H9 (cell line): ENCODE measurements at regions not wholly inside any gene's neighbourhood (a gene's known extent, or its start where the extent isn't known, plus 50 kb on each side); places are given as distances from the start of the nearest gene placed in this dataset.

Experiments used
- DNase-seq: peaks from one replicate; pipeline ENCODE4 v3.0.0-alpha.2; 2017
- H2AFZ ChIP-seq: one replicate; pipeline ENCODE4 v1.6.1; 2013; ENCODE audit warnings: mild to moderate bottlenecking, low read length, control low read depth, moderate library complexity
- H2AK5ac ChIP-seq: 2 replicates; pipeline ENCODE4 v1.6.1; 2013; ENCODE audit warnings: low read length, control low read depth, mixed read lengths; ENCODE audit not compliant: insufficient read length
- H2BK120ac ChIP-seq: one replicate; pipeline ENCODE4 v1.6.1; 2013; ENCODE audit warnings: low read depth, mild to moderate bottlenecking, low read length, control low read depth, inconsistent platforms; ENCODE audit not compliant: poor library complexity, severe bottlenecking
- H2BK12ac ChIP-seq: 2 replicates; pipeline ENCODE4 v1.6.1; 2013; ENCODE audit warnings: low read length, control low read depth, mixed read lengths, low read depth; ENCODE audit not compliant: insufficient read length
- H2BK15ac ChIP-seq: 2 replicates; pipeline ENCODE4 v1.6.1; 2013; ENCODE audit warnings: low read depth, low read length, control low read depth
- H2BK20ac ChIP-seq: one replicate; pipeline ENCODE4 v1.6.1; 2013; ENCODE audit warnings: low read depth, mild to moderate bottlenecking, low read length, control low read depth, inconsistent platforms; ENCODE audit not compliant: poor library complexity, severe bottlenecking
- H2BK5ac ChIP-seq: 2 replicates; pipeline ENCODE4 v1.6.1; 2013; ENCODE audit warnings: low read length, control low read depth, mixed read lengths; ENCODE audit not compliant: insufficient read length
- H3K14ac ChIP-seq: 2 replicates; pipeline ENCODE4 v1.6.1; 2013; ENCODE audit warnings: low read length, control low read depth; ENCODE audit not compliant: insufficient read depth
- H3K18ac ChIP-seq: 2 replicates; pipeline ENCODE4 v1.6.1; 2013; ENCODE audit warnings: low read depth, mild to moderate bottlenecking, mixed read lengths, low read length, control low read depth; ENCODE audit not compliant: insufficient read length
- H3K23ac ChIP-seq: 2 replicates; pipeline ENCODE4 v1.6.1; 2013; ENCODE audit warnings: low read length, control low read depth, mixed read lengths, low read depth; ENCODE audit not compliant: insufficient read length
- H3K23me2 ChIP-seq: 2 replicates; pipeline ENCODE4 v1.6.1; 2013; ENCODE audit warnings: low read depth, mild to moderate bottlenecking, mixed read lengths, low read length, control low read depth; ENCODE audit not compliant: insufficient read length, poor library complexity, severe bottlenecking
- H3K27ac ChIP-seq: 2 replicates; pipeline ENCODE4 v1.5.1; 2013; ENCODE audit warnings: low read length, control low read depth, mixed read lengths, low read depth; ENCODE audit not compliant: insufficient read length
- H3K27me3 ChIP-seq: 2 replicates; pipeline ENCODE4 v1.6.1; 2013; ENCODE audit warnings: low read length, control low read depth, inconsistent platforms; ENCODE audit not compliant: insufficient read depth
- H3K4ac ChIP-seq: 2 replicates; pipeline ENCODE4 v1.6.1; 2013; ENCODE audit warnings: low read depth, mild to moderate bottlenecking, control low read depth, inconsistent platforms, low read length, moderate library complexity
- H3K4me1 ChIP-seq: 2 replicates; pipeline ENCODE4 v1.6.1; 2013; ENCODE audit warnings: low read length, control low read depth, inconsistent platforms; ENCODE audit not compliant: insufficient read depth
- H3K4me2 ChIP-seq: 2 replicates; pipeline ENCODE4 v1.6.1; 2013; ENCODE audit warnings: low read length, control low read depth, mixed read lengths; ENCODE audit not compliant: insufficient read length, insufficient read depth
- H3K56ac ChIP-seq: 2 replicates; pipeline ENCODE4 v1.6.1; 2013; ENCODE audit warnings: low read depth, mild to moderate bottlenecking, mixed read lengths, low read length, control low read depth; ENCODE audit not compliant: insufficient read length
- H3K79me1 ChIP-seq: 2 replicates; pipeline ENCODE4 v1.6.1; 2013; ENCODE audit warnings: low read depth, mild to moderate bottlenecking, moderate library complexity, low read length, control low read depth, inconsistent platforms; ENCODE audit not compliant: insufficient read depth, poor library complexity, severe bottlenecking
- H3K79me2 ChIP-seq: 2 replicates; pipeline ENCODE4 v1.6.1; 2013; ENCODE audit warnings: low read length, control low read depth, inconsistent platforms; ENCODE audit not compliant: insufficient read depth
- H3K9ac ChIP-seq: 2 replicates; pipeline ENCODE4 v1.6.1; 2013; ENCODE audit warnings: low read length, control low read depth, mixed read lengths; ENCODE audit not compliant: insufficient read length; ENCODE audit errors: extremely low read depth
- H3K9me3 ChIP-seq: one replicate; pipeline ENCODE4 v1.6.1; 2013; ENCODE audit warnings: low read depth, low read length, inconsistent platforms; ENCODE audit not compliant: control insufficient read depth
- H3T11ph ChIP-seq: one replicate; pipeline ENCODE4 v1.6.1; 2013; ENCODE audit warnings: mild to moderate bottlenecking, low read length, control low read depth, inconsistent platforms
- H4K20me1 ChIP-seq: one replicate; pipeline ENCODE4 v1.6.1; 2013; ENCODE audit not compliant: control insufficient read depth, insufficient read length, insufficient read depth
- H4K5ac ChIP-seq: 2 replicates; pipeline ENCODE4 v1.6.1; 2013; ENCODE audit warnings: low read depth, mild to moderate bottlenecking, mixed read lengths, low read length, control low read depth; ENCODE audit not compliant: insufficient read length
- H4K8ac ChIP-seq: replicated peaks from 2 replicates; pipeline ENCODE4 v1.6.1; 2013; ENCODE audit warnings: low read length, control low read depth, mixed read lengths, low read depth; ENCODE audit not compliant: insufficient read length
- H4K91ac ChIP-seq: 2 replicates; pipeline ENCODE4 v1.6.1; 2013; ENCODE audit warnings: low read depth, mild to moderate bottlenecking, moderate library complexity, mixed read lengths, low read length, control low read depth; ENCODE audit not compliant: insufficient read length
- H3K27ac Mint-ChIP-seq, 3 experiments: 2 replicates in 2 of 3; 3 replicates in 1 of 3; pipeline ENCODE4 v1.8.0; 2020 to 2021; ENCODE audit warnings: mixed read lengths in 3 of 3, mild to moderate bottlenecking in 1 of 3, moderate library complexity in 1 of 3
- H3K27me3 Mint-ChIP-seq: 2 replicates; pipeline ENCODE4 v1.8.0; 2021; ENCODE audit warnings: low read depth, mild to moderate bottlenecking, moderate library complexity, mixed read lengths
- H3K36me3 Mint-ChIP-seq, 3 experiments: 2 replicates in 2 of 3; 3 replicates in 1 of 3; pipeline ENCODE4 v1.8.0; 2020 to 2021; ENCODE audit warnings: low read depth in 3 of 3, mixed read lengths in 3 of 3; ENCODE audit not compliant: insufficient read depth in 1 of 3
- H3K4me1 Mint-ChIP-seq, 2 experiments: 2 replicates each; pipeline ENCODE4 v1.8.0; 2020; ENCODE audit warnings: mixed read lengths in 2 of 2
- H3K4me3 Mint-ChIP-seq, 2 experiments: 2 replicates in 1 of 2; 3 replicates in 1 of 2; pipeline ENCODE4 v1.8.0; 2020 to 2021; ENCODE audit warnings: mild to moderate bottlenecking in 2 of 2, mixed read lengths in 2 of 2, moderate library complexity in 1 of 2
- H3K9me3 Mint-ChIP-seq, 2 experiments: 2 replicates in 1 of 2; 3 replicates in 1 of 2; pipeline ENCODE4 v1.8.0; 2020; ENCODE audit warnings: mild to moderate bottlenecking in 2 of 2, mixed read lengths in 2 of 2, moderate library complexity in 1 of 2
- CTCF ChIP-seq: fragments of 200-600 bp; sonication (generic); conservative IDR thresholded peaks from 3 replicates; pipeline ENCODE4 v1.8.0; 2021; ENCODE audit warnings: antibody characterized with exemption, mild to moderate bottlenecking
- WGBS: extraction: QIAGEN DNeasy Blood & Tissue Kit; methylation state at CpG from one replicate; pipeline ENCODE4 v1.1.7; 2013; ENCODE audit warnings: missing lambda C conversion rate, low lambda C conversion rate, mixed read lengths; ENCODE audit not compliant: insufficient read length; ENCODE audit errors: extremely low coverage; 5-methylcytosine and 5-hydroxymethylcytosine counted together

GRCh38 chr10:78196396-78196795, 162.7 kb downstream of the RPS24 start:
- no peak for TF ChIP-seq CTCF
- Histone ChIP-seq H2BK12ac (no peak overlapping the region), H3K14ac (no peak overlapping the region), H2BK20ac (no peak overlapping the region), H4K20me1 (no peaks in the 10 kb centered on the region), H3K27ac (no peak overlapping the region), H4K5ac (no peak overlapping the region), H3K4ac (no peak overlapping the region), H3K27me3 (no peaks in the 10 kb centered on the region), H4K91ac (no peak overlapping the region), H3T11ph (no peak overlapping the region), H4K8ac (no peak overlapping the region), H3K79me2 (no peaks in the 10 kb centered on the region), H2AFZ (no peak overlapping the region), H3K4me2 (no peak overlapping the region), H3K9ac (no peak overlapping the region), H3K23ac (no peak overlapping the region), H3K4me1 (no peaks in the 10 kb centered on the region), H2AK5ac (no peak overlapping the region), H2BK5ac (no peak overlapping the region), H3K79me1 (no peaks in the 10 kb centered on the region), H3K18ac (no peak overlapping the region), H3K9me3 (no peaks in the 10 kb centered on the region), H3K23me2 (no peaks in the 10 kb centered on the region), H2BK15ac (no peak overlapping the region), H2BK120ac (no peak overlapping the region), H3K56ac (no peak overlapping the region)
- H3K4me1 Mint-ChIP-seq, result peaks cover 3 to 6% of the 10 kb centered on the region in 2 experiments; a peak in 2 of 4 replicates
- peaks cover 6% of the 10 kb centered on the region for H3K27me3 Mint-ChIP-seq
- H3K27ac Mint-ChIP-seq, result no peak overlapping the region
- H3K4me3 Mint-ChIP-seq, result no peak overlapping the region
- H3K36me3 Mint-ChIP-seq, result peaks cover 0 to 8% (median 5%) of the 10 kb centered on the region in 3 experiments; a peak in 4 of 7 replicates
- peaks cover 16 to 17% of the 10 kb centered on the region in 2 experiments for H3K9me3 Mint-ChIP-seq
- DNase-seq, result no peak
- WGBS, result no CpG with 5 or more reads among the region's 4 CpGs
